Renal cortical epithelial cell (primary cell): ENCODE measurements at regions not wholly inside any gene's neighbourhood (a gene's known extent, or its start where the extent isn't known, plus 50 kb on each side); places are given as distances from the start of the nearest gene placed in this dataset.
A peak's percentile ranks its signal among the peaks of the same experiment; 100 is the strongest.

Experiments
- DNase-seq: peaks from one replicate; pipeline ENCODE4 v3.0.0-alpha.2; 2011; ENCODE audit warnings: low read depth

DNA sequence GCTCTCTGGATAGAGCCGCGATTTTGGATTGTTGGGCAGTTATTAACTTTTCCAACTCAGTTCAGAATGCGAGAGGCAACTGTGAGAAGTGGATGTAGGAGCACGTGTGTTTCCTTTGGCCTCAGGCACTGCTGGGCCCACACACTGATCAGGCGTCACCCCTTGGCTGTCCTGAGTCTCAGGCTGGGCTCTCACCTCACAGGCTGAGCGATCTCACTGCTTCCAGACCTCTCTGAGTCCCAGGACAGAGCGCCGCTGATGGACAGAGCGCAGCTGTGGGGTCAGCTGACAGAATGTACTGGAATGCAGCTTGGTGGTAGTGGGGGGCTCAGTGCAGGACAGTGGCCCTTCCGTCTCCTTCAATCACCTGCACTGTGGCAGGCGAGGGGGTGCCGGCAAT lies 516.2 kb downstream of the TBC1D22A start:
- DNase-seq = no peak

- DNase-seq = no peak
Measured at GRCh38 chr22:47277531-47277930, 515.1 kb downstream of the TBC1D22A start.

DNA sequence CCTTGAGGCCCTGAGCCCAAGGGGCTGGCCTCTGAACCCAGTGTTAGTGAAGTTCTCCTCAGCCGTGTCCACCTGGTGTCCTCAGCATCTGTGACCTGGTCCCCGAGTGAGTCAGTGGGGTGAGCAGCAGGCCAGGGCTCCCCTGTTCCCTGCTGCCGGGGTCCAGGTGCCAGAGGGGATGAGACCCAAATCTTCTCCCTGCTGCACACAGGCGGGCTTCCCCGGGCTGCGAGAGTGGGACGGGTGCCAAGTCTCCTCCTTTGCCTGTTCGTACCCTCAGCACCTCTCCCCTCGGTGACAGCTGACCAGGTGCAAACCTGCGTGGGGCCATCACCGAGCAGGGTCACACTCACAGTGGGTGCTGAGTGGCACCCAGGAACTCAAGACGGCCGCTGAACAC lies 514.5 kb downstream of the TBC1D22A start:
- no peak for DNase-seq

GRCh38 chr22:47276450-47276820 lies 514.0 kb downstream of the TBC1D22A start:
- DNase-seq = no peak

GRCh38 chr22:47275605-47276449 lies 513.4 kb downstream of the TBC1D22A start:
- peak; percentile 3 for DNase-seq

DNA sequence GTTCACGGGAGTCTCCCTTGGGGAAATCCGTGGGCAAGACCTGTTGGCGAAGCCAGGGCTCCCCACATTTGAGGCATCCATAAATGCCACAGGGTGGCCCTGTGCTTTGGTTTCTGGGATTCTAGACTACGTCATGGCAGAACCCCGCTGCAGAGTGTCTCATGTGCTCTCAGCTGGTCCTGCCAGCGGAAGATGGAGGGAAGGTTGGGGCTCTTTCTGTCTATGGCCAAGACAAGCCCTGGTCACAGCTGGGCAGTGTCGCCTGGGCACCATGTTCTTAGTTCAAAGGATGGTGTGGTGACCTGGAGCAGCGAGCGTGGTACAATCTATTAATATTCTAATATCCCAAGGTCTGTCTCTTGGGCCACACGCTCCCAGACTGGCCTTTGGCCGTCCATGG lies 511.7 kb downstream of the TBC1D22A start:
- DNase-seq = no peak

DNA sequence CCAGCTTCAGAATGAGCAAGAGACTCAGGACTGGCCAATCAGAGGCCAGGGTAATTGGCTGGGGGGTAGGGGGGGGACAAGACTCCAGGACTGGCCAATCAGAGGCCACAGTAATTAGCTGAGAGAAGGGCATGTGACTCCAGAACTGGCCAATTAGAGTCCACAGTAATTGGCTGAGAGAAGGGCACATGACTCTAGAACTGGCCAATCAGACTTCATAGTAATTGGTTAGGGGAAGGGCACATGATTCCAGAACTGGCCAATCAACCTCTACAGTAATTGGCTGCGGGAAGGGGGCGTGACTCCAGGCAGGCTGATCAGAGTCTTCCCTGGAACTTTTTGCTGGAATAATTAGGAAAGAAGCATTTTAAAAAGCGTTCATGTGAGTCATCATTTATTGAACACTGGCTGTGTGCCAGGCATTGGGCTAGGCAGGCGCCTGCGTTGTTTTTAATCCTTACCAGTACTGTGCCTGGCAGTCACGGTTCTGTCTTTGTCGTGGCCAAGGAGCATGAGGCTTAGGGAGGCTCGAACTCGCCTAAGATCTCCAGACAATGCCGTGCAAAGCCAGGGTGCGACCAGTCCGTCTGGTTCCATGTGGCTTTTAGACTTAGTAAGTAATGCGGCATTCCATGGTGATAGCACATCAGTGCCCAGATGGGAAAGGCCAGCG lies 508.1 kb downstream of the TBC1D22A start:
- no peak for DNase-seq

GRCh38 chr22:47269516-47270088 lies 507.2 kb downstream of the TBC1D22A start:
- no peak for DNase-seq

DNA sequence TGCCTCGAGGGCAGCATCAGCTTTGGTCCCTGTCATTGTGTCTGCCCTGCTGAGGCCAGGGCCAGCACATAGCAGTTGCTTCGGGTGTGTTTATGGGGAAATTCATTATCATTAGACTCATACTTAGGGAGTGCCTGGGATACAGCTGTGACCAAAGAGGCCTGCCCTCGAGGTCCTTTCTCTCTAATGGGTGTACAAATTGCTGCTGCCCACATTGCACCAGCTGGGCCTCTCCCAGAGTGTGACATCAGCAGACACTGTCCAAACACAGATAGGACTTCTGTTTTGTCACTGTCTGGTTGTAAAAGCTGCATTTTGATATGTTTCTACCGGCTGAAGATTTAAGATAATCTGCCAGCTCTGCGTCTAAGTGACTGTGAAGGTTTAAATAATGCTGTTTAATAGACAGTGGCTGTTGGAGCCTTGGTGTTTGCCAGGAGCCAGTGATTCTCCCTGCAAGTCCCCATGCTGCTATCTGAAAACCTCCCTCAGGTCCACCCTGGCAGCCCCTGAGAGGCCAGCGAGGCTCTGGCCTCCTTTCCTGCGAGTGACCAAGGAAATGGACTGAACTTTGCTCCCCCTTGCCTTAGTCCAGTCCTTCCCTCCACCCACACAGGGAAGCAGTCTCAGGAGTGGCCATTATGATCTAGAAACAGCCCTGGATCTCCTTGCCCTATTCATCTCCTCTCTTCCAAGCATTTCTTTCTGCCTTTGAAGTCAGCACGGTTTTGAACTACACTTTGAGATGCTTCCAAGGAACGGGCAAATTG lies 505.2 kb downstream of the TBC1D22A start:
- DNase-seq = no peak

DNA sequence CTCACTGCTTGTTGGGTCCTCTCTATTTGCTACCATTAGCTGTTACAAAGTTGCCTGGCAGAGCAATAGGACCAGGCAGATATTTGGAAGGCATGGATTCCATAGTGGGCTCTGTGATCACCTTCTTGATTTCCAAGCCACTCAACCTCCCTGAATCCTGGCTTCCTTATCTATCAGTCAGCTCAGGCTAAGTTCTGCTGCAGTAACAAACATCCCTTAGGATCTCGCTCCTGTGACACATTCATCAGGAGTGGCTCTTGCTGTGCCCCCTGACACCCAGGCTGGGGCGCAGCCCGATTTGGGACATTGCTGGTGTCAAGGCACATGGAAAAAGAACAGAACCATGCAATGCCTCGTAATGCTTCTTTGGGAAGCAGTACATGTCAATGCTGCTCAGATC lies 503.9 kb downstream of the TBC1D22A start:
- no peak for DNase-seq

DNA sequence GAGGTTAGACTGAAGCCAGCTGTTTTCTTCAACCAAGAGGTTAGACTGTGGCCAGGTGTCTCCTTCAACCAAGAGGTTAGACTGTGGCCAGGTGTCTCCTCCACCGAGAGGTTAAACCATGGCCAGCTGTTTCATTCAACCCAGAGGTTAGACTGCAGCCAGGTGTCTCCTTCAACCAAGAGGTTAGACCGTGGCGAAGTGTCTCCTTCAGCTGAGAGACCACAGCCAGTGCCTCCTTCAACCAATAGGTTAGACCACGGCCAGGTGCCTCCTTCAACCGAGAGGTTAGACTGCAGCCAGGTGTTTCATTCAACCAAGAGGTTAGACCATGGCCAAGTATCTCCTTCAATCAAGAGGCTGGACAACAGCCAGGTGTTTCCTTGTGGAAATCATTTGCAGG lies 498.1 kb downstream of the TBC1D22A start:
- no peak for DNase-seq

GRCh38 chr22:47259990-47260389 lies 497.5 kb downstream of the TBC1D22A start:
- DNase-seq = no peak

DNA sequence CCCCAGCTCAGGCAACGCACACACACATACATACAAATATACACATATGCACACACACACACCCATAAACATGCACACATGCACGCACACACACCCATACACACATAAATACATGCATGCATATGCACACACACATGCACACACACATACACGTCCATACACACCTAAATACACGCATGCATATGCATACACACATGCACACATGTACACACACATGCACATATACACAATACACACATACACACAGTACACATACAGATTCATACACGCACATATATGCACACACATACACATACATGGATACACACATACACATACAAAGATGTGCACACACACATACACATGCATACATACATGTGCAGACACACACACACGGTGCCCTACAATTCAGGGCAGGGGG lies 496.6 kb downstream of the TBC1D22A start:
- DNase-seq = no peak

GRCh38 chr22:47257976-47258375 lies 495.5 kb downstream of the TBC1D22A start:
- DNase-seq = no peak

GRCh38 chr22:47257566-47257965 lies 495.1 kb downstream of the TBC1D22A start:
- DNase-seq = no peak

- no peak for DNase-seq
Measured at GRCh38 chr22:47251911-47252310, 489.5 kb downstream of the TBC1D22A start.

DNA sequence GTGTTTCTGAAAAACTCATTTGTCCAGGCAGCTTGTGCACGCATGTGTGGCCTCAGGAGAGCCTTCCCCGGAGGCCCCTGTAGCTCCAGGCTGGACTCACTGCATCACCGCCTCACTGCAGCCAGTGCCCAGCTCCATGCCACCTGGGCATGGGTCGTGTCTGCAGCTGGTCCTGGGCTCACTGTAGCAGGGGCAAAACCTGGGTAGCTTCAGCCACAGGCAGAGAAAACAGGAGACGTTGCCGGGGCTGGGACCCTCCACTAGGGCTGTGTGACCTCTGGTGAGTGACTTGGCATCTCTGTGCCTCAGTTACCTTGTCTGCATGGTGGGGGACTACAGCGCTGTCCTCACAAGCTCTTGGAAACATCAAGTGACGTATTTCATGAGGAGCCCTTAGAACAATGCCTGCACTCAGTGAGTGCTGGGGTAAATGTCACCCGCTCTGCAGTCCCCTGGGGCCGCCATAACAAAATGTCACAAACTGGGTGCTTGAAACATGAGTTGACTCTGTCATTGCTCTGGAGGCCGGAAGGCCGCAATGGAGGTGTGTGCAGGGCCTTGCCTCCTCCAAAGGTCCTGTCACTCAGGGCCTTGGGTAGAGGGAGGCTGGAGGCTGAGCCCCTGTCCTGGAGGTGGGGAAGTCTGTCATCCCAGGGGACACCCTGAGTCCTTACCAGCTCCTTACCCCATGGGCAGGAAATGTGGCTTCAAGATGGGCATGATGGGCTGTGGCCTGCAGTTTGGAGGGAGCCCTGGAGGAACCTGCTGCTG lies 488.7 kb downstream of the TBC1D22A start:
- no peak for DNase-seq

DNA sequence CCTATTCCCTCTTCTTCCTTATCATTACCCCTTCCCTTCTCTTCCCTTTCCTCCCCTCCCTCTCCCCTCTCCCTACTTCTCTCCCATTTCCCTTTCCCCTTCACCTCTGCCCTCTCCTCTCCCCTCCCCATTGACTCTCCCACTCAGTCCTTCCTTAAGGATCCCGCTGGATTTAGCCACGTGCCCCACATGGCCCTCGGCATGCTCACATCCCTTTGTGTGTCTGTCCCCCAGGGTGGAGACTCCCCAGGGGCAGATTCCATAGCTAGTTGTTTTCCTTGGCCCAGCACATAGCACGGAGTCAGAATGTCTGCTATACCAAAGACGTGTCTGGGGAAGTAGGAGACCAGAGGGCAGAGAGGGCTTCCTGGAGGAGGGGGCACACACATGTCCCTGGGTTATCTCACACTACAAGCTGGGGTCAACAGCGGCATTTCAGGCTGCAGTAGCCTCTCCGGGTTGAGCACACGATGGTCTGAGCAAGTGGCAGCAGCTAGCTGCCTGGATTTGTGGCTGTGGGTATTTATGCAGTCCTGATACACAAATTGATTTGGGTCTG lies 487.0 kb downstream of the TBC1D22A start:
- no peak for DNase-seq

- DNase-seq = no peak
Measured at GRCh38 chr22:47248925-47249324, 486.5 kb downstream of the TBC1D22A start.

DNA sequence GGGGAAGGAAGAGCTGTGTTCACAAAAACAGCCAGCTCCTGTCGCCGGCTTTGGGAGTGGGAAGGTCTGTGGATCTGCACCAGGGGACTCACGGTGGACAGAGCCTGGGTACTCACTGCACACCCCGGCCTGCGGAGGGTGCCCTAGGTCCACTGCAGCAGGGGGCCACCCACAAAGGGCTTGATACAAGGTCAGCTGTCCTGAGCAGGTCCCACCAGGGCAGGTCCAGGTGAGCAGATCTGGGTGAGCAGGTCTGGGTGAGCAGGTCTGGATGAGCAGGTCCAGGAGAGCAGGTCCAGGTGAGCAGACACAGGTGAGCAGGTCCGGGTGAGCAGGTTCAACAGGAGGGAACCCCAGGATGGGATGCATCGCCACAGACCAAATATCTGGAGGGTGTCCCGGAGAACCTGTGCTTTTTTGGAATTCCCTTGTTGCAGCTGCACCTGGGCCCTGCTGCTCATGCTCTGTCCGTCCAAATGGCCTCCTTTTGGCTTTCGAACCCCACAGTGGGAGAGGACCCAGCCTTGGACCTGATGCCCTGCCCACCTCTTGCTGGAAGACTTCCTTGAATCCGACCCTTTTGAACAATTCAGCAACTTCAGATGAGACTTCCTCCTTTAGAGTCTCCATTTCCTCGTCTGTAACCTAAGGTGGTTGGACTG lies 485.3 kb downstream of the TBC1D22A start:
- DNase-seq = no peak

GRCh38 chr22:47245786-47246185 lies 483.3 kb downstream of the TBC1D22A start:
- DNase-seq = no peak
